OCI-LY7 (cell line): ENCODE measurements at regions not wholly inside any gene's neighbourhood (a gene's known extent, or its start where the extent isn't known, plus 50 kb on each side); places are given as distances from the start of the nearest gene placed in this dataset.

Experiments used
- EZH2phosphoT487 ChIP-seq: fragments of 200-600 bp; sonication (generic); IDR thresholded peaks from 2 replicates; pipeline ENCODE4 v1.6.1; 2018; ENCODE audit warnings: low read depth, borderline replicate concordance, mild to moderate bottlenecking, mixed run types, antibody characterized with exemption, low read length, moderate library complexity, mixed read lengths
- TF ChIP-seq, protein P1 (sequence below): fragments of 200-600 bp; sonication (generic); conservative IDR thresholded peaks from 2 replicates; pipeline ENCODE4 v1.5.1; 2014; ENCODE audit warnings: mild to moderate bottlenecking, antibody characterized with exemption, low read length, moderate library complexity, mixed read lengths

DNA sequence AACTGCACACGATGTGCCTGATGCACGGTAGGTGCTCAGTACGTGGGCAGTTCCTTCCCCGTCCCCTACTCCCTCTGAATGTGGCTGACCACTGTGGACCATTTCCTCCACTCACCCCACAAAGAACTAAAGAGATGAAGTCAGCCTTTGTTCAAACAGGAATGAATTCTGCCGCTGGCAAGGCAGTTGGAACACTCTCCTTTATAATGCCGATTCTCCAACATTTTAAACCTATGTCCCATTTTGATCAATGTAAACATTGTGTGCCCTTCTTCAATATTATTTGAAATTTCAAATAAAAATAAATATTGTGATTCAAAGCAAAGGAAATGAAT lies 57.5 kb upstream of the MEF2A start:
- TF ChIP-seq, protein P1, sequence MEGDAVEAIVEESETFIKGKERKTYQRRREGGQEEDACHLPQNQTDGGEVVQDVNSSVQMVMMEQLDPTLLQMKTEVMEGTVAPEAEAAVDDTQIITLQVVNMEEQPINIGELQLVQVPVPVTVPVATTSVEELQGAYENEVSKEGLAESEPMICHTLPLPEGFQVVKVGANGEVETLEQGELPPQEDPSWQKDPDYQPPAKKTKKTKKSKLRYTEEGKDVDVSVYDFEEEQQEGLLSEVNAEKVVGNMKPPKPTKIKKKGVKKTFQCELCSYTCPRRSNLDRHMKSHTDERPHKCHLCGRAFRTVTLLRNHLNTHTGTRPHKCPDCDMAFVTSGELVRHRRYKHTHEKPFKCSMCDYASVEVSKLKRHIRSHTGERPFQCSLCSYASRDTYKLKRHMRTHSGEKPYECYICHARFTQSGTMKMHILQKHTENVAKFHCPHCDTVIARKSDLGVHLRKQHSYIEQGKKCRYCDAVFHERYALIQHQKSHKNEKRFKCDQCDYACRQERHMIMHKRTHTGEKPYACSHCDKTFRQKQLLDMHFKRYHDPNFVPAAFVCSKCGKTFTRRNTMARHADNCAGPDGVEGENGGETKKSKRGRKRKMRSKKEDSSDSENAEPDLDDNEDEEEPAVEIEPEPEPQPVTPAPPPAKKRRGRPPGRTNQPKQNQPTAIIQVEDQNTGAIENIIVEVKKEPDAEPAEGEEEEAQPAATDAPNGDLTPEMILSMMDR = no peak
- no peak for TF ChIP-seq EZH2phosphoT487
